ENCODE measurements at regions not wholly inside any gene's neighbourhood (a gene's known extent, or its start where the extent isn't known, plus 50 kb on each side); places are given as distances from the start of the nearest gene placed in this dataset.

- peaks cover 47% of the 10 kb centered on the region for H3K27me3 Mint-ChIP-seq
- no peak for ATAC-seq
- H3K4me1 Mint-ChIP-seq: no peaks in the 10 kb centered on the region
- no peak overlapping the region for H3K4me3 Mint-ChIP-seq
- H3K27ac Mint-ChIP-seq: no peak overlapping the region
- no peaks in the 10 kb centered on the region for H3K36me3 Mint-ChIP-seq
- no peaks in the 10 kb centered on the region for H3K9me3 Mint-ChIP-seq
Observed at GRCh38 chr1:199693724-199694123, 333.8 kb upstream of the NR5A2 start.

DNA sequence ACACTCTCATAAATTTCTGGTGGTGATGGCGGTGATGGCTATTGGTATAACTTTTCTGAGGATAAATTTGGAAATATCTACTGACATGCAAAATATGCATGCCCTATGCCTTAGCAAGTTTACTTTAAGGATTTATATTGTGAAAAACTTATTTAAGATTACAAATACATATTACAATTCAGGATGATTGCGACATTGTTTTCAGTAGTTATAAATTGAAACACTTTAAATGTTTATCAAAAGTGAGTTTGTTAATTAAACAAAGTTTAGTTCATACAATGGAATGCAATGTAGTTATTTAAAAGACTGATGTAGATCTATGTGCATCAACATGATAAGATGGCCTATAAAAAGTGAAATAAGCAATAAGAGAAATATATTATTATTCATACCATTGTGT is 331.3 kb upstream of the NR5A2 start:
- no peaks in the 10 kb centered on the region for H3K36me3 Mint-ChIP-seq
- peaks cover 40% of the 10 kb centered on the region for H3K27me3 Mint-ChIP-seq
- ATAC-seq: no peak
- H3K4me1 Mint-ChIP-seq: no peaks in the 10 kb centered on the region
- no peaks in the 10 kb centered on the region for H3K9me3 Mint-ChIP-seq
- no peak overlapping the region for H3K4me3 Mint-ChIP-seq
- H3K27ac Mint-ChIP-seq: no peak overlapping the region

GRCh38 chr1:199698222-199698621 is 329.3 kb upstream of the NR5A2 start:
- no peak overlapping the region for H3K27ac Mint-ChIP-seq
- no peak for ATAC-seq
- H3K9me3 Mint-ChIP-seq: no peaks in the 10 kb centered on the region

DNA sequence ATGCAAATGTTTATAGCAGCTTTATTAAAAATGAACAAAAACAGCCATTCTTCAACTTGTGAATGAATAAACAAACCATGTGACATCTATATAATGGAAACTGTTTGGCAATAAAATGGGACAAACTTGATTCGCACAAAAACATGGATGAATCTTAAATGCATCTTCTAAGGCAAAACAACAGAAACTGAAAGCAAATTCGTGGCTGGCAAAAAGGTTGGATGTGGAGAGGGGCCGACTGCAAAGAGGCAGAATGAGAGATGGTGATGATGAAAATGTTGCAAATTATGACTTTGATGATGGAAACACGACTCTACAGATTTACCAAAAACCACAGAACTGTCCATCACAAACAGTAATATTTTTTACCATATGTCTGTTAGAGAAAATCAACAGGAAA is 327.0 kb upstream of the NR5A2 start:
- no peak for ATAC-seq
- no peaks in the 10 kb centered on the region for H3K9me3 Mint-ChIP-seq
- H3K4me1 Mint-ChIP-seq: no peaks in the 10 kb centered on the region
- H3K36me3 Mint-ChIP-seq: no peaks in the 10 kb centered on the region
- H3K4me3 Mint-ChIP-seq: no peak overlapping the region
- H3K27ac Mint-ChIP-seq: no peak overlapping the region
- H3K27me3 Mint-ChIP-seq: peaks cover 24% of the 10 kb centered on the region

More at GRCh38 chr1:199698222-199698621, 329.3 kb upstream of the NR5A2 start:
- peaks cover 20% of the 10 kb centered on the region for H3K27me3 Mint-ChIP-seq
- H3K36me3 Mint-ChIP-seq: no peaks in the 10 kb centered on the region
- H3K4me3 Mint-ChIP-seq: no peak overlapping the region
- H3K4me1 Mint-ChIP-seq: no peaks in the 10 kb centered on the region

GRCh38 chr1:199701726-199702125 is 325.8 kb upstream of the NR5A2 start:
- peaks cover 27% of the 10 kb centered on the region for H3K27me3 Mint-ChIP-seq
- H3K4me1 Mint-ChIP-seq: no peaks in the 10 kb centered on the region
- no peaks in the 10 kb centered on the region for H3K36me3 Mint-ChIP-seq
- no peak for ATAC-seq
- no peaks in the 10 kb centered on the region for H3K9me3 Mint-ChIP-seq
- H3K27ac Mint-ChIP-seq: no peak overlapping the region
- no peak overlapping the region for H3K4me3 Mint-ChIP-seq

DNA sequence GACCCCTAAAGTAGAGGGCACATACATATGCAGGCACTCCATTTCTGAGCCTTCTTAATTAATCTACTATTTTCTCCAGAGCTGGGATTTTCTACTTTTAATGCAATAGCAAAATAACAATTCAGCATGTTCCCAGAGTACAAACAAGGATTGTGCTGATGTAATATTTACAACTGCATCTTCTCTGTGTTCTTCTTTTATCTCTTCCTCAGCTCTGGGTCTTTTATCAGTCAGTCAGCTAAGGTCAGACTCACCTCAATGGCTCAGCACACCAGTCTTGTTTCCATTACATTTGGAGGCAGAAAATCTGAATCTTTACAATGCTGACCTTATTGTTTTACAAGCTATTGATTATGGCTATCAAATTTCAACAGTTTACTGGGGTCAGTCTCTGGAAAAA is 323.3 kb upstream of the NR5A2 start:
- Mint-ChIP-seq H3K36me3 (no peaks in the 10 kb centered on the region), H3K9me3 (no peaks in the 10 kb centered on the region), H3K4me3 (no peak overlapping the region), H3K27me3 (peaks cover 22% of the 10 kb centered on the region), H3K4me1 (no peaks in the 10 kb centered on the region), H3K27ac (no peak overlapping the region)
- no peak for ATAC-seq

GRCh38 chr1:199705825-199706224 is 321.7 kb upstream of the NR5A2 start:
- ATAC-seq: no peak
- Mint-ChIP-seq H3K36me3 (peaks cover under 1% of the 10 kb centered on the region), H3K9me3 (peaks cover 9% of the 10 kb centered on the region), H3K4me3 (no peak overlapping the region), H3K4me1 (no peaks in the 10 kb centered on the region), H3K27ac (no peak overlapping the region), H3K27me3 (peaks cover 34% of the 10 kb centered on the region)

DNA sequence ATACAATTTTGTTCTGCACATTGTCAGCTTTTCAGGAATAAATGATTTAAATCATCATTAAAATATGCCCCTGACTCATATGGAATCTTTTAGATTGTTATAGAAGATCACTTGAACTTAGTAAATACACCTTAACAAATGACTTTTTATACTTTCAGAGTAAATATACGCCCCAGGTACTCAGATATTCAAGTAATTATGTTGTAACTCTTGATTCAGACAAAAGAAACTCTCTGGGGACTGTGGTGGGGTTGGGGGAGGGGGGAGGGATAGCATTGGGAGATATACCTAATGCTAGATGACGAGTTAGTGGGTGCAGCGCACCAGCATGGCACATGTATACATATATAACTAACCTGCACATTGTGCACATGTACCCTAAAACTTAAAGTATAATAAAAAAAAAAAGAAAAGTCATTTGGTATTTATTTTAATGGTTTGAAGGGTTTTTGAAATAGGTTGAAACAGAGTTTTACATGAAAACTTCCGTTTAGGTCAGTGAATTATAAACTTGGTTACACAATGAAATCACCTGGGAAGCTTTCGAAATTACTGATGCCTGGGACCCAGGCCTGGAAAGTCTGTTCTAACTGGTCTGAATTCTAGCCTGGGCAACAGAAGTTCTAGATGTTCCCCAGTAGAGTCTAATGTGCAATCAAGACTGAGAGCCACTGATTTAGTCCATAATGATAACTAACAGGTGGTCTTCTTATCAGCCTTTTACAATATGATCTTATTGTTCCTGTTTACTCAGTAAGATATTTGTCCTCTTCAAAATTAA is 320.5 kb upstream of the NR5A2 start:
- Mint-ChIP-seq H3K4me1 (no peaks in the 10 kb centered on the region), H3K27ac (no peak overlapping the region), H3K27me3 (peaks cover 46% of the 10 kb centered on the region), H3K9me3 (peaks cover 21% of the 10 kb centered on the region), H3K36me3 (peaks cover 13% of the 10 kb centered on the region), H3K4me3 (no peak overlapping the region)
- ATAC-seq: no peak

- Mint-ChIP-seq H3K9me3 (peaks cover 21% of the 10 kb centered on the region), H3K27ac (no peak overlapping the region), H3K36me3 (peaks cover 15% of the 10 kb centered on the region), H3K4me1 (no peaks in the 10 kb centered on the region), H3K4me3 (no peak overlapping the region), H3K27me3 (peaks cover 60% of the 10 kb centered on the region)
- no peak for ATAC-seq
Observed at GRCh38 chr1:199710974-199711373, 316.5 kb upstream of the NR5A2 start.

DNA sequence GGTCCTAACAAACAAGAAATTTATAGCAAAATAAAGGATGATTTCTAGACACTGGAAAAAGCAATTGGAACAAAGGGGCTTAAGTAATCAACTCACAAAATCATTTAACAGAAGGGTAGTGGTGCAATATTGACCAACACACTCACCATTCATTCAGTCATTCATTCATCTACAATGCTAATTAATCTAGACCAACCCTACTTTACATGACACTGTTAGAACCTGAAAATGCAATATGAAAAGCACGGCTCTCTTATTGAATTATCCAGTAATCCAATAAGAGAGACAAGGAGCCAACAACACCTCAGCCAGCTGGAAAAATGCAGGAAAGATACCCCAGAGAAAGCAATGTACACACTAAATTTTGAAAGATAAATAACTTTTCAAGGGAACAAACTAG is 310.8 kb upstream of the NR5A2 start:
- no peaks in the 10 kb centered on the region for H3K4me1 Mint-ChIP-seq
- no peak for ATAC-seq
- H3K9me3 Mint-ChIP-seq: peaks cover 3% of the 10 kb centered on the region
- no peak overlapping the region for H3K27ac Mint-ChIP-seq
- H3K36me3 Mint-ChIP-seq: peaks cover 5% of the 10 kb centered on the region
- H3K4me3 Mint-ChIP-seq: no peak overlapping the region
- H3K27me3 Mint-ChIP-seq: peaks cover 31% of the 10 kb centered on the region

- no peak overlapping the region for H3K27ac Mint-ChIP-seq
- H3K27me3 Mint-ChIP-seq: peaks cover 8% of the 10 kb centered on the region
- no peaks in the 10 kb centered on the region for H3K4me1 Mint-ChIP-seq
- H3K36me3 Mint-ChIP-seq: no peaks in the 10 kb centered on the region
- no peak for ATAC-seq
- H3K4me3 Mint-ChIP-seq: no peak overlapping the region
- no peaks in the 10 kb centered on the region for H3K9me3 Mint-ChIP-seq
Observed at GRCh38 chr1:199719156-199719842, 308.2 kb upstream of the NR5A2 start.

DNA sequence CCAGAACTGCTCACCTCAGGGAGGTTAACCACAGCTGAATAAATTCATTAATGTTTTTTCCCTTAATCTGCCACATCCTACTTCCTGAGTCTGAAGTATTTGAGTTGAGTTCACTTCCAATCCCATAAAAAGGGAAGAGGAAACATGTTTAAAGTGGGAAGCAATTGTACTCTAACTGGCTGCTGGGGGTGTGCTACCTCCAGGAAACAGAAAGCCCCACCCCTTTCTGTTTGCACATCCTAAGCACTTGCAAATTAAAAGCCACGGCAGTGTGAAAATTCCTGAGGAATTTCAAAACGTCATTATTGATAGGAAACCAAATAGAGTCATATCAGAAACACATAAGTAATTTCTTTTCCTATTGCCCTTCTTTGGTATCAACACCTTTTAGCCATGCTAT is 307.0 kb upstream of the NR5A2 start:
- H3K27ac Mint-ChIP-seq: no peak overlapping the region
- H3K9me3 Mint-ChIP-seq: no peaks in the 10 kb centered on the region
- no peaks in the 10 kb centered on the region for H3K36me3 Mint-ChIP-seq
- no peaks in the 10 kb centered on the region for H3K27me3 Mint-ChIP-seq
- no peak overlapping the region for H3K4me3 Mint-ChIP-seq
- H3K4me1 Mint-ChIP-seq: no peaks in the 10 kb centered on the region
- no peak for ATAC-seq

GRCh38 chr1:199721001-199721400 is 306.5 kb upstream of the NR5A2 start:
- no peak overlapping the region for H3K4me3 Mint-ChIP-seq
- H3K36me3 Mint-ChIP-seq: no peaks in the 10 kb centered on the region
- ATAC-seq: no peak
- H3K27me3 Mint-ChIP-seq: peaks cover 2% of the 10 kb centered on the region
- no peak overlapping the region for H3K27ac Mint-ChIP-seq
- no peaks in the 10 kb centered on the region for H3K4me1 Mint-ChIP-seq
- no peaks in the 10 kb centered on the region for H3K9me3 Mint-ChIP-seq

- H3K27me3 Mint-ChIP-seq: peaks cover 21% of the 10 kb centered on the region
- no peaks in the 10 kb centered on the region for H3K4me1 Mint-ChIP-seq
- no peak overlapping the region for H3K27ac Mint-ChIP-seq
- no peaks in the 10 kb centered on the region for H3K36me3 Mint-ChIP-seq
- H3K9me3 Mint-ChIP-seq: no peaks in the 10 kb centered on the region
- no peak for ATAC-seq
- H3K4me3 Mint-ChIP-seq: no peak overlapping the region
Observed at GRCh38 chr1:199723250-199723956, 304.1 kb upstream of the NR5A2 start.

DNA sequence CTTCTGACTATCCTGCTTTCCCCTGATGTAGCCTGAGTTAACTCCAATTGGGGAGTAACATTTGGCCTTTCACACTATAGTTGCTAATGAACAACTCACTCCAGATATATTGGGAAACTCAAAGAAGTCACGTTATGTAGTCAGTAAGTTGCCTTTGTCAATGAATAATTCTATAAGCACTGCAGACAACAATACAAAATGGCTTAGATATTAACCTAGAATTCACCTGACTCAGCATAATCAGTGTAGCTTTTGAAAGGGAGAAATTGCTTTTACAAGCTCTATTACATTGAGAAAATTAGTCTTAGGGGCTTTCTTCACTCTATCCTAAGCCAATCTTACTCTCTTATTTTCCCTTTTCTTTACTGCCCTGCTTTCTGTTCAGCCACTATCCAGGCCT is 303.5 kb upstream of the NR5A2 start:
- no peaks in the 10 kb centered on the region for H3K9me3 Mint-ChIP-seq
- peaks cover 24% of the 10 kb centered on the region for H3K27me3 Mint-ChIP-seq
- H3K4me3 Mint-ChIP-seq: no peak overlapping the region
- no peaks in the 10 kb centered on the region for H3K36me3 Mint-ChIP-seq
- H3K4me1 Mint-ChIP-seq: no peaks in the 10 kb centered on the region
- H3K27ac Mint-ChIP-seq: no peak overlapping the region
- ATAC-seq: no peak

Data from stimulated activated memory B cell treated with anti-CD40 and anti-IgM and Interleukin-4, amounts not matched to agents 10 μg/mL and 1 μg/mL and 100 μg/mL, for 72 hours (primary cell).